Hepatocyte (in vitro differentiated cells): ENCODE measurements at regions not wholly inside any gene's neighbourhood (a gene's known extent, or its start where the extent isn't known, plus 50 kb on each side); places are given as distances from the start of the nearest gene placed in this dataset.

ENCODE experiments used
- EZH2 ChIP-seq: fragments of 200-600 bp; sonication (generic); IDR thresholded peaks from 2 replicates; pipeline ENCODE4 v1.6.1; 2016; ENCODE audit warnings: antibody characterized with exemption, mild to moderate bottlenecking, borderline replicate concordance
- EZH2phosphoT487 ChIP-seq: fragments of 200-600 bp; sonication (generic); IDR thresholded peaks from one replicate; pipeline ENCODE4 v1.6.1; 2018; ENCODE audit warnings: antibody characterized with exemption, mild to moderate bottlenecking, low read depth, moderate library complexity; ENCODE audit not compliant: unreplicated experiment, severe bottlenecking
- TF ChIP-seq, protein P1 (sequence below): fragments of 200-600 bp; sonication (generic); IDR thresholded peaks from 2 replicates; pipeline ENCODE4 v1.5.1; 2016; ENCODE audit warnings: antibody characterized with exemption, mild to moderate bottlenecking; ENCODE audit not compliant: poor library complexity

DNA sequence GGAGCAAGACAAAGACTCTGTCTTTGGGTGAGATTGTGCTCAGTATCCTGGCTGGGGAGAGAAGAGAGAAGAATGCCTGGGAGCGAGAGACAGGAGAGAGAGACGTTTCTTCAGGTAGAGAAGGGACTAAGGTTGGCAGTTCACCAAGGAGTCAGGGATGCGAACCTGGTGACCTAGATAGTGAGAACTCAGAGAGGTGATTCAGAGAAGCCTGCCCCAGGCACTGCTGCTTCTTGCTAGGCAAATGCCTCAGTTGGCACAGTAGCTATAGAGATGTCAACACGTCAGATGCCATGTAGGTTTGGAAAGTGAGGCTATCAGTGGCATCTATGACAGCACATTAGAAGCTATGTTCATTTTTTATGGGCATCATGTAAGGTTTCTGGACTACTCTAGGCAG lies 231.6 kb upstream of the VLDLR start:
- TF ChIP-seq, protein P1, sequence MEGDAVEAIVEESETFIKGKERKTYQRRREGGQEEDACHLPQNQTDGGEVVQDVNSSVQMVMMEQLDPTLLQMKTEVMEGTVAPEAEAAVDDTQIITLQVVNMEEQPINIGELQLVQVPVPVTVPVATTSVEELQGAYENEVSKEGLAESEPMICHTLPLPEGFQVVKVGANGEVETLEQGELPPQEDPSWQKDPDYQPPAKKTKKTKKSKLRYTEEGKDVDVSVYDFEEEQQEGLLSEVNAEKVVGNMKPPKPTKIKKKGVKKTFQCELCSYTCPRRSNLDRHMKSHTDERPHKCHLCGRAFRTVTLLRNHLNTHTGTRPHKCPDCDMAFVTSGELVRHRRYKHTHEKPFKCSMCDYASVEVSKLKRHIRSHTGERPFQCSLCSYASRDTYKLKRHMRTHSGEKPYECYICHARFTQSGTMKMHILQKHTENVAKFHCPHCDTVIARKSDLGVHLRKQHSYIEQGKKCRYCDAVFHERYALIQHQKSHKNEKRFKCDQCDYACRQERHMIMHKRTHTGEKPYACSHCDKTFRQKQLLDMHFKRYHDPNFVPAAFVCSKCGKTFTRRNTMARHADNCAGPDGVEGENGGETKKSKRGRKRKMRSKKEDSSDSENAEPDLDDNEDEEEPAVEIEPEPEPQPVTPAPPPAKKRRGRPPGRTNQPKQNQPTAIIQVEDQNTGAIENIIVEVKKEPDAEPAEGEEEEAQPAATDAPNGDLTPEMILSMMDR, result no peak
- no peak for TF ChIP-seq EZH2phosphoT487
- no peak for TF ChIP-seq EZH2
